WTC11 (cell line): ENCODE measurements at regions not wholly inside any gene's neighbourhood (a gene's known extent, or its start where the extent isn't known, plus 50 kb on each side); places are given as distances from the start of the nearest gene placed in this dataset.

Experiments used
- CTCF ChIP-seq: fragments of 200-600 bp; IDR thresholded peaks from 2 replicates; pipeline ENCODE4 v1.8.0; 2022; ENCODE audit warnings: antibody characterized with exemption
- ETV6 ChIP-seq: sonication (generic); formaldehyde crosslinking; IDR thresholded peaks from 2 replicates; pipeline ENCODE4 v1.8.1; 2022; ENCODE audit warnings: mild to moderate bottlenecking, missing genetic modification reagents
- MAX ChIP-seq: sonication (generic); formaldehyde crosslinking; IDR thresholded peaks from 2 replicates; pipeline ENCODE4 v1.8.0; 2022; ENCODE audit warnings: mild to moderate bottlenecking, missing genetic modification reagents
- NR3C1 ChIP-seq: sonication (generic); formaldehyde crosslinking; conservative IDR thresholded peaks from 2 replicates; pipeline ENCODE4 v1.8.1; 2023; ENCODE audit warnings: low read depth, mild to moderate bottlenecking, missing genetic modification reagents
- SMAD3 ChIP-seq: sonication (generic); formaldehyde crosslinking; IDR thresholded peaks from 2 replicates; pipeline ENCODE4 v1.8.0; 2022; ENCODE audit warnings: missing genetic modification reagents, mild to moderate bottlenecking, borderline replicate concordance
- TF ChIP-seq, protein P1 (sequence below): sonication (generic); formaldehyde crosslinking; IDR thresholded peaks from 2 replicates; pipeline ENCODE4 v1.8.1; 2022; ENCODE audit warnings: low read depth, mild to moderate bottlenecking, moderate library complexity, missing genetic modification reagents, borderline replicate concordance

GRCh38 chr14:43052897-43053296 lies 1446.2 kb downstream of the LRFN5 start:
- TF ChIP-seq ETV6 (CRISPR knock-in tag): no peak
- TF ChIP-seq CTCF: no peak
- no peak for TF ChIP-seq NR3C1 (CRISPR knock-in tag)
- TF ChIP-seq, protein P1, sequence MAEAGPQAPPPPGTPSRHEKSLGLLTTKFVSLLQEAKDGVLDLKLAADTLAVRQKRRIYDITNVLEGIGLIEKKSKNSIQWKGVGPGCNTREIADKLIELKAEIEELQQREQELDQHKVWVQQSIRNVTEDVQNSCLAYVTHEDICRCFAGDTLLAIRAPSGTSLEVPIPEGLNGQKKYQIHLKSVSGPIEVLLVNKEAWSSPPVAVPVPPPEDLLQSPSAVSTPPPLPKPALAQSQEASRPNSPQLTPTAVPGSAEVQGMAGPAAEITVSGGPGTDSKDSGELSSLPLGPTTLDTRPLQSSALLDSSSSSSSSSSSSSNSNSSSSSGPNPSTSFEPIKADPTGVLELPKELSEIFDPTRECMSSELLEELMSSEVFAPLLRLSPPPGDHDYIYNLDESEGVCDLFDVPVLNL: no peak
- no peak for TF ChIP-seq SMAD3 (CRISPR knock-in tag)
- no peak for TF ChIP-seq MAX
